HG03565 (cell line): ENCODE measurements at regions not wholly inside any gene's neighbourhood (a gene's known extent, or its start where the extent isn't known, plus 50 kb on each side); places are given as distances from the start of the nearest gene placed in this dataset.
"Not testable (repeated sequence)": the region's sequence is repeated elsewhere in the genome, so short reads cannot be mapped to it uniquely, and the experiment has no call there.

Experiments
- ATAC-seq: cut with Tn5 transposase; IDR thresholded peaks from one replicate; pipeline ENCODE4 v1.9.1; 2021; ENCODE audit warnings: mild to moderate bottlenecking, moderate library complexity; ENCODE audit not compliant: unreplicated experiment

- ATAC-seq, result not testable (repeated sequence)
These were observed 160.1 kb downstream of the ADRA2C start for GRCh38 chr4:3926271-3926670.

- ATAC-seq, result not testable (repeated sequence)
These were observed 161.0 kb downstream of the ADRA2C start for GRCh38 chr4:3926969-3927755.

- not testable (repeated sequence) for ATAC-seq
These were observed 163.2 kb downstream of the ADRA2C start for GRCh38 chr4:3929431-3929830.

DNA sequence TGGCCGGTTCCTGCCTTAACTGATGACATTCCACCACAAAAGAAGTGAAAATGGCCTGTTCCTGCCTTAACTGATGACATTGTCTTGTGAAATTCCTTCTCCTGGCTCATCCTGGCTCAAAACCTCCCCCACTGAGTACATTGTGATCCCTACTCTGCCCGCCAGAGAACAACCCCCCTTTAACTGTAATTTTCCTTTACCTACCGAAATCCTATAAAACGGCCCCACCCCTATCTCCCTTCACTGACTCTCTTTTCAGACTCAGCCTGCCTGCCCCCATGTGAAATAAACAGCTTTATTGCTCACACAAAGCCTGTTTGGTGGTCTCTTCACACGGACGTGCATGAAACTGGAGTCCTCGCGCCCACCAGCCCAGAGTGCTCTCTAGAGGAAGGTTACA lies 166.5 kb downstream of the ADRA2C start:
- not testable (repeated sequence) for ATAC-seq

DNA sequence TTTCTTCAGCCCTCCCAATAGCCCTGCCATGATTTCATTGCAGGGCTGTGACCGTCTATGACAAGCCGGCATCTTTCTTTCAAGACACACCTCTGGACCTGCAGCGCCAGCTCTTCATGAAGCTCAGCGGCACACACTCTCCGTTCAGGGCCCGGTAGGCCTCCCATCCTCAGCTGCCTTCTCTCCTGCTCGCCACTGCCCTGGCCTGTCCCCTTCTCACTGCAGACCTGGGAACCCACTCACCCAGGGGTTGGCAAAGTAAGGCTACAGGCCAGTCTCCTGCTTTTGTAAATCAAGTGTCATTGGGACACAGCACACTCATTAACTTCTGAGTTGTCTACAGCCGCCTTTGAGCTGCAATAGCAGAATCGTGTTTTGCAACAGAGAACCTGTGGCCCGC lies 169.2 kb downstream of the ADRA2C start:
- not testable (repeated sequence) for ATAC-seq

- ATAC-seq, result no peak
These were observed 170.0 kb downstream of the ADRA2C start for GRCh38 chr4:3936184-3936583.

GRCh38 chr4:3937849-3938562 lies 171.8 kb downstream of the ADRA2C start:
- not testable (repeated sequence) for ATAC-seq

DNA sequence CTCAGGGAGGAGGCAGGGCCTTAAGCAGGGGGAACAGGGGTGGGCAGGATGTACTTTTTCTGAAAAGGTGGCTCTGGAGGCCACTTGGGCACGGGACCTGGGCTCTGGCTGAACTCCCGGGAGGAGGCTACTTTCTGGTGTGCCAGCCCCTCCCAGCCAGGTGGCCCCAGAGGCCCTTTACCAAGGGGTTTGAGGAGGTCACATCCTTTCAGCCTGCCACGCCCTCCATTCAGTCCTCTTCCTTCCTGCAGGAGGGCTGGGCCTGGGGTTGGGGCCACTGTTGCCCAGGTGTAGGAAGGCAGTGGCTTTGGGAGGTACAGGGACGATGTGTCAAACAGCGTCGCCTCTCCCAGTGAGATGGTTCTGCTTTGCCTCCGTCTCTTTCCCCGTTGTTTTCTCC lies 172.5 kb downstream of the ADRA2C start:
- not testable (repeated sequence) for ATAC-seq

DNA sequence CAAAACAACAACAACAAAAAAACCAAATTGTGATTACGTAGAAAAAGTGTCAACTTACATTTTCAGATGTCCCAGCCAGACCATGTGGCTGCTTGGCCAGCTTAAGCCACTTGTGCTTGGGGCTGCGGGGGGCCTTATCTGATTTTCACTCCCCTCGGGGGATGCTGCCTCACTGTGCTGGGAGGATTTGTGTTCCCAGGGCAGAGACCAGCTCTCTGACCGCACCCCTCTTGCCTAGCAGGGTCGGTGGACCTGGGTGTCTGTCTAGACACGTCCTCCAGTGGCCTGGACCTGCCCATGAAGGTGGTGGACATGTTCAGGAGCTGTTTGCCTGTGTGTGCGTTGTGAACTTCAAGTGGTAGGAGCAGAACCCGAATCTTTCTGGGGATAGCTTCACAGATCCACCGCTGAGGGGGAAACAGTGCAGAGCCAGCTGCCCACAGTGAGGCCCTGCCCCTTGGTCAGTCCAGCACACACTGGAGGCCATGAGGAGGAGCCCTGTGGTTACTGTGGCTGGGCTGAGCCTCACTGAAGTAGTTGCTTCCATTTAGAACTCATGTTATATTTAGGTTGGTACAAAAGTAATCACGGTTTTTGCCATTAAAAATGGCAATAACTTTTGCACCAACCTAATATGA lies 173.9 kb downstream of the ADRA2C start:
- ATAC-seq, result not testable (repeated sequence)

GRCh38 chr4:3941735-3942522 lies 175.7 kb downstream of the ADRA2C start:
- not testable (repeated sequence) for ATAC-seq

GRCh38 chr4:3942569-3942971 lies 176.4 kb downstream of the ADRA2C start:
- not testable (repeated sequence) for ATAC-seq

DNA sequence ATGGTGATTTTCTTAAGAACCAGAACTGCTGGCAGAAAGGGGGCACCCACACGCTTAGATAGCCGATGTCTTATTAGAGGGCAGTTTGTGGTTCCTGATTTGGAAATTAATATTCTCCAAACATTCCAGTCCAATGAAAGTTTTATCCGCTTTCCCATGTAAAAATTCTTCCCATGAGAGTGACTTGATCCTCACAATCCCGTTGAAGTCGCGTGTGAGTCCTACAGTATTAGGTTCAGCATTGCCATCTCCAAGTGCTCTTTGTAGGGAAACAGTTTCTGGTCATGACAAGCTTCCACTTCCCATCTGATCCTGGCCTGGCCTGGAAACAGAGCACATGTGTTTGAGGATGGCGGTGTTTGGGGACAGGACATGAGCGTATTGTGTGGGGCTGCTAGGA lies 176.9 kb downstream of the ADRA2C start:
- ATAC-seq, result not testable (repeated sequence)

- no peak for ATAC-seq
These were observed 179.5 kb downstream of the ADRA2C start for GRCh38 chr4:3945511-3946290.

DNA sequence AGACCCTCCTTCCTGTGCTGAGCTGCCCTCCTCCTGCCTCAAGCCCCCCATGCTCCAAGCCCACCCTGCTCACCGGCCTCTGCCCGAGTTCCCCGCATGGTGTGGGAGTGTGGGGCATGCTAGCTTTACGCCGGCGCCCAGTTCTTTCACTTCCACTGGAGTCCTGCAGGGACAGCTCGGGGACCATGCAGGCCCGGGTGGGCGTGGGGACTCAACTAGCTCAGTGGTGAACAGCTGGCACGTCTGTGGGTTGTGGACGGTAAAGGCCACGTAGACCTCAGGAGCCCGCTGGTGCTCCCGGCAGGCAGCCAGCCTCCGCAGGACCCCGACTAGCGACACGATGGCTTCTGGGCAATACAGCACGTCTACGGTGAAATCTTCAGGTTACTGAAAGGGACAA lies 180.4 kb downstream of the ADRA2C start:
- not testable (repeated sequence) for ATAC-seq

- not testable (repeated sequence) for ATAC-seq
These were observed 181.6 kb downstream of the ADRA2C start for GRCh38 chr4:3947761-3948160.

GRCh38 chr4:3948210-3948609 lies 182.0 kb downstream of the ADRA2C start:
- ATAC-seq, result not testable (repeated sequence)

GRCh38 chr4:3949916-3950315 lies 183.7 kb downstream of the ADRA2C start:
- not testable (repeated sequence) for ATAC-seq

DNA sequence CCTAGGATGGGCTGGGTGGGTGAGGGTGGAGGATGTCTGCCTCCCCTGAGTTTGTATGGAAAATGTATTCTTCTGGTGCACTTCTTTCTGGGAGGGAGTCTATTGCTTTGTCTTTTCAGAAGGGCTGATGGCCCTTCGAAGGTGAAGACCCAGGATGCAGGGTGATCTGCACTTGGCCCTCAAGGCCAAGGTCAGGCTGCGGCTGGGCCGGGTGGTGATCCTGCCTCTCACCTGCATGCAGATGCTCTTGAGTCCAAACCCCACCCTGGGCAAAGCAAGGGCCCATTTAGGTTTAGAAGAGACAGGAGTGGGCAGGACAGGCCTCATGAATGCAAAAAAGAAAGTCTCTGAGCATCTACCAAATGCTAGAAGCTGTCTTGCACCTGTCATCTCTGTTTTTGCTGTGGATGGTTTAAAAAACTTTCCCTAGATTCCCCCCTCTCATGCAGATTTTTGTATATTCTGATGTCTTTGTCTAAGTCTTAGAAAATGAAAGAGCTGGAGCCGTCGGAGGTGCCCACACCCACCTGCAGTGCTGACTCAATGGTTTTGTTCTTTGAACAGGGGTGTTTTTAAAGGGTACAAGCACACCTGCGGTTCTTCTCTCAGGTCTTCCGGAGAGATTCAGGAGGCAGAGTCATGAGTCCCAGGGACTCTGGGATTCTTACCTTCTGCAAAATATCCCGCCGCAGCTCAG lies 186.4 kb downstream of the ADRA2C start:
- not testable (repeated sequence) for ATAC-seq

DNA sequence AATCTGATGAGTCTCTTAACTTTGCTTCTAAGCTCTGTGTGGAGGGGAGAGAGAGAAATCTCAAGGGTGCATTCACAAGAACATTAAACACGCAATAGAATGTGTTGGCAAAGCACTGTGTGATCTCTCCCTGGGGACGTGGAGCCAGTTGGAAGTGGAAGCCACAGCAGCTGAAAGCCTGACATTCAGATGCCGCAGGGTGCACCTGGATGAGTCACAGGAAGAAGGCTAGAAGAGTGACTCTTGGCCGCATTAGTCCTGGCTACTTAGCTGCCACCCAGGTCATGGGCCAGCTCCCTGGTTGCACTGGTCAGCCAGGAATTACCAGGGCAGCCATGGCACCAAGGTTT lies 186.9 kb downstream of the ADRA2C start:
- not testable (repeated sequence) for ATAC-seq
